K562 (cell line): ENCODE measurements at regions not wholly inside any gene's neighbourhood (a gene's known extent, or its start where the extent isn't known, plus 50 kb on each side); places are given as distances from the start of the nearest gene placed in this dataset.

Experiments
- ATAC-seq: fragments of 200-7000 bp; cut with Tn5 transposase; 3 replicates; pipeline ENCODE4 v1.9.1; 2020; ENCODE audit warnings: moderate library complexity
- BruUV-seq: library from RNA; stranded (reverse); fragments of 400-500 nt; replicated peaks from 2 replicates; lab custom pipeline; 2021; lab: Mats Ljungman, UMichigan
- CTCF ChIA-PET: fragments of 300-600 bp; formaldehyde crosslinking; extraction: SDS; loops from one replicate; lab custom pipeline; 2021; ENCODE audit warnings: low intra/inter-chr PET ratio; lab: Yijun Ruan, JAX
- POLR2A ChIA-PET: fragments of 300-600, 350-650 bp; sonication (Branson Sonifier 250); formaldehyde crosslinking; extraction: SDS; loops from one replicate; lab custom pipeline; 2021; ENCODE audit warnings: antibody characterized with exemption, inconsistent platforms; lab: Yijun Ruan, JAX
- DNase-seq, 4 experiments: peaks; one replicate each; pipeline versions ENCODE4 v3.0.0 to v3.0.0-alpha.2; 2011 to 2018; ENCODE audit warnings: low spot score in 3 of 4, mixed read lengths in 3 of 4; ENCODE audit errors: extremely low read depth in 1 of 4
- FAIRE-seq: peaks from 2 replicates; lab custom pipeline; 2011; peaks lifted over from hg19 to GRCh38; lab: Jason Lieb, UNC
- H2AFZ ChIP-seq: 2 replicates; pipeline ENCODE4 v1.6.0; 2011; ENCODE audit warnings: low read depth, low read length, control low read depth, inconsistent platforms
- H3K27ac ChIP-seq: fragments of 200-600 bp; 3 replicates; pipeline ENCODE4 v1.8.0; 2011; ENCODE audit warnings: low read depth, mild to moderate bottlenecking, control low read depth, inconsistent platforms, low read length, moderate library complexity, mixed read lengths; ENCODE audit errors: extremely low read depth
- H3K27me3 ChIP-seq, 2 experiments: fragments of 300-600 bp in 1 of 2; 2 replicates in 1 of 2; 3 replicates in 1 of 2; pipeline versions ENCODE4 v1.6.0 to v1.8.0; 2011; ENCODE audit warnings: inconsistent platforms in 2 of 2, low read length in 2 of 2, mild to moderate bottlenecking in 1 of 2, mixed read lengths in 1 of 2, moderate library complexity in 1 of 2; ENCODE audit not compliant: control insufficient read depth in 2 of 2, insufficient read depth in 2 of 2
- H3K36me3 ChIP-seq: fragments of 300-600 bp; 3 replicates; pipeline ENCODE4 v1.8.0; 2011; ENCODE audit warnings: mild to moderate bottlenecking, low read length, inconsistent platforms; ENCODE audit not compliant: control insufficient read depth, insufficient read depth
- H3K4me1 ChIP-seq, 2 experiments: fragments of 200-600 bp in 1 of 2; replicated peaks in 1 of 2; 2 replicates in 1 of 2; 3 replicates in 1 of 2; pipeline versions ENCODE4 v1.5.1 to v1.8.0; 2011; ENCODE audit warnings: inconsistent platforms in 2 of 2, low read length in 2 of 2, mild to moderate bottlenecking in 1 of 2, mixed read lengths in 1 of 2, moderate library complexity in 1 of 2; ENCODE audit not compliant: control insufficient read depth in 2 of 2, insufficient read depth in 2 of 2
- H3K4me2 ChIP-seq: 2 replicates; pipeline ENCODE4 v1.6.1; 2011; ENCODE audit warnings: low read length, control low read depth, inconsistent platforms, mixed read lengths; ENCODE audit not compliant: insufficient read depth
- H3K4me3 ChIP-seq: fragments of 200-600 bp; sonication (generic), shearing (Covaris generic); 2 replicates; pipeline ENCODE4 v1.5.1; 2016; ENCODE audit warnings: control low read depth, inconsistent platforms
- H3K79me2 ChIP-seq: fragments of 200-600 bp; 3 replicates; pipeline ENCODE4 v1.8.0; 2011; ENCODE audit warnings: low read length, inconsistent platforms; ENCODE audit not compliant: control insufficient read depth, insufficient read depth
- H3K9ac ChIP-seq, 2 experiments: 2 replicates each; pipeline versions ENCODE4 v1.6.0 to v1.6.1; 2011; ENCODE audit warnings: low read depth in 2 of 2, low read length in 2 of 2, control low read depth in 1 of 2, inconsistent platforms in 1 of 2, mild to moderate bottlenecking in 1 of 2, mixed read lengths in 1 of 2; ENCODE audit not compliant: insufficient read depth in 1 of 2
- H3K9me1 ChIP-seq: one replicate; pipeline ENCODE4 v1.6.0; 2011; ENCODE audit warnings: inconsistent platforms, mild to moderate bottlenecking, low read length, moderate library complexity; ENCODE audit not compliant: control insufficient read depth, insufficient read depth
- H3K9me3 ChIP-seq: replicated peaks from 2 replicates; pipeline ENCODE4 v1.5.1; 2011; ENCODE audit warnings: low read depth, low read length, inconsistent platforms; ENCODE audit not compliant: control insufficient read depth, insufficient read depth
- H4K20me1 ChIP-seq: replicated peaks from 2 replicates; pipeline ENCODE4 v1.6.1; 2011; ENCODE audit warnings: low read length, inconsistent platforms, mixed read lengths; ENCODE audit not compliant: control insufficient read depth, insufficient read depth
- ETS2 ChIP-seq: IDR thresholded peaks from 2 replicates; pipeline ENCODE4 v1.6.1; 2016; ENCODE audit warnings: borderline replicate concordance, missing genetic modification characterization, mild to moderate bottlenecking, moderate library complexity, missing compliant biosample characterization; ENCODE audit not compliant: poor library complexity, severe bottlenecking
- NFXL1 ChIP-seq: fragments of 450-650 bp; formaldehyde crosslinking; IDR thresholded peaks from 2 replicates; pipeline ENCODE4 v1.4.0; 2021; ENCODE audit warnings: mild to moderate bottlenecking
- POLR2A ChIP-seq: fragments of 450-650 bp; conservative IDR thresholded peaks from 2 replicates; pipeline ENCODE4 v1.6.1; 2016
- POLR2AphosphoS2 ChIP-seq: IDR thresholded peaks from 2 replicates; pipeline ENCODE4 v1.6.1; 2012; ENCODE audit warnings: low read length, improper control_type of control experiment
- RBM22 ChIP-seq: fragments of 200-400 bp; formaldehyde crosslinking; IDR thresholded peaks from 2 replicates; pipeline ENCODE4 v1.6.1; 2018; ENCODE audit warnings: low read length, low read depth; ENCODE audit not compliant: poor library complexity, severe bottlenecking
- SREBF2 ChIP-seq: sonication (generic); formaldehyde crosslinking; IDR thresholded peaks from 2 replicates; pipeline ENCODE4 v1.4.0; 2020; ENCODE audit warnings: mild to moderate bottlenecking, missing genetic modification reagents
- ZMIZ1 ChIP-seq, 2 experiments: fragments of 150-350 bp in 1 of 2; IDR thresholded peaks; 2 replicates each; pipeline ENCODE4 v1.6.1; 2012 to 2016; ENCODE audit warnings: low read depth in 2 of 2, low read length in 2 of 2, mild to moderate bottlenecking in 1 of 2, moderate library complexity in 1 of 2
- ZNF24 ChIP-seq: fragments of 450-650 bp; IDR thresholded peaks from 2 replicates; pipeline ENCODE4 v1.6.1; 2016
- ZNF57 ChIP-seq: fragments of 450-650 bp; formaldehyde crosslinking; IDR thresholded peaks from 2 replicates; pipeline ENCODE4 v1.4.0; 2020; ENCODE audit warnings: mild to moderate bottlenecking, moderate library complexity
- ZNF639 ChIP-seq, 2 experiments: fragments of 200-800 bp in 1 of 2; sonication (Bioruptor generic) in 1 of 2; sonication (generic) in 1 of 2; formaldehyde crosslinking in 1 of 2; IDR thresholded peaks in 1 of 2; conservative IDR thresholded peaks in 1 of 2; 2 replicates each; pipeline versions ENCODE4 v1.5.0 to v1.6.1; 2016 to 2020; ENCODE audit warnings: missing compliant biosample characterization in 1 of 2, missing genetic modification characterization in 1 of 2, missing genetic modification reagents in 1 of 2
- ZNF668 ChIP-seq: fragments of 250-450 bp; sonication (Bioruptor Pico); IDR thresholded peaks from 2 replicates; pipeline ENCODE4 v1.8.0; 2022; ENCODE audit warnings: mild to moderate bottlenecking, inconsistent platforms
- WGBS: fragments of 100-300 bp; shearing (Covaris generic); methylation state at CpG from one replicate; pipeline ENCODE4 v1.1.6; 2016; ENCODE audit warnings: low coverage, mixed read lengths; ENCODE audit not compliant: insufficient coverage; ENCODE audit errors: missing lambda C conversion rate; 5-methylcytosine and 5-hydroxymethylcytosine counted together
- in situ Hi-C: fragments of 300-500 bp; cut with MboI; formaldehyde crosslinking; loops from 4 replicates; pipeline ENCODE4 v1.15.0; 2018; ENCODE audit warnings: inconsistent platforms, mixed read lengths
- intact Hi-C: fragments of 100-400 bp; cut with micrococcal nuclease; formaldehyde crosslinking; loops from 2 replicates; pipeline ENCODE4 v1.14.2; 2022

GRCh38 chr3:59424268-59425010 lies 374.6 kb upstream of the CFAP20DC start:
- in situ Hi-C loops (no loop called here), intact Hi-C loops (no loop called here)
- ChIA-PET POLR2A (interaction anchor here (0.6 kb wide), 1 partner anchor 795 kb away, joined by 6 read pairs; no protein-coding TSS in a partner anchor), CTCF (no interaction called here)
- H3K4me1 ChIP-seq = no peaks in the 10 kb centered on the region
- ATAC-seq = no peak
- no peaks in the 10 kb centered on the region for H3K36me3 ChIP-seq
- no peaks in the 10 kb centered on the region for H4K20me1 ChIP-seq
- no peak overlapping the region for H3K9ac ChIP-seq
- H3K4me3 ChIP-seq = no peak overlapping the region
- no peaks in the 10 kb centered on the region for H3K9me1 ChIP-seq
- no peaks in the 10 kb centered on the region for H3K79me2 ChIP-seq
- peaks cover 0 to 13% of the 10 kb centered on the region in 2 experiments; a peak in 2 of 5 replicates for H3K27me3 ChIP-seq
- FAIRE-seq = no peak
- whole genome bisulfite sequencing = 0% methylated on average over 10 of the region's 10 CpGs
- no peak overlapping the region for H3K4me2 ChIP-seq
- no peak for TF ChIP-seq SREBF2 (CRISPR knock-in tag)
- no peak overlapping the region for H2AFZ ChIP-seq
- no peaks in the 10 kb centered on the region for H3K9me3 ChIP-seq
- no TSS peak for BruUV-seq
- H3K27ac ChIP-seq = no peak overlapping the region
- DNase-seq = no peak

GRCh38 chr3:59423707-59424106 lies 373.9 kb upstream of the CFAP20DC start:
- intact Hi-C loops = no loop called here
- Histone ChIP-seq H3K27ac (no peak overlapping the region), H3K79me2 (no peaks in the 10 kb centered on the region), H3K4me2 (no peak overlapping the region), H4K20me1 (no peaks in the 10 kb centered on the region), H3K36me3 (no peaks in the 10 kb centered on the region), H3K9me1 (no peaks in the 10 kb centered on the region), H3K4me1 (no peaks in the 10 kb centered on the region), H3K27me3 (peaks cover 0 to 13% of the 10 kb centered on the region in 2 experiments; a peak in 2 of 5 replicates), H2AFZ (no peak overlapping the region), H3K4me3 (no peak overlapping the region), H3K9me3 (no peaks in the 10 kb centered on the region), H3K9ac (no peak overlapping the region)
- BruUV-seq = no TSS peak
- ATAC-seq = no peak
- WGBS = 2% methylated on average over 10 of the region's 11 CpGs
- no peak for FAIRE-seq
- POLR2A ChIA-PET = no interaction called here
- in situ Hi-C loops = no loop called here
- no peak for DNase-seq
- CTCF ChIA-PET = no interaction called here
- TF ChIP-seq ZNF24 (no peak), POLR2A (no peak), ZNF668 (no peak), ETS2 (tag) (no peak), NFXL1 (CRISPR knock-in tag) (no peak), POLR2AphosphoS2 (no peak), ZMIZ1 (IDR thresholded peaks at IDR 0.05; ENCODE audit: low read depth in 2 of 2, low read length in 2 of 2) (no peak), RBM22 (no peak), ZNF57 (CRISPR knock-in tag) (no peak), ZNF639 (CRISPR knock-in tag; conservative IDR thresholded peaks at IDR 0.05 in 1 of 2, IDR thresholded peaks at IDR 0.05 in 1 of 2) (no peak)
